Natural killer cell (primary cell): ENCODE measurements at regions not wholly inside any gene's neighbourhood (a gene's known extent, or its start where the extent isn't known, plus 50 kb on each side); places are given as distances from the start of the nearest gene placed in this dataset.

Source experiments
- ATAC-seq, 3 donors: fragments of 150-1000 bp in 2 of 3; fragments of 200-7000 bp in 1 of 3; cut with Tn5 transposase; 1 replicate in 1 of 3; 2 replicates in 2 of 3; pipeline ENCODE4 v1.10.0; 2021; ENCODE audit warnings: mild to moderate bottlenecking in 2 of 3, moderate library complexity in 2 of 3
- DNase-seq, 2 donors: peaks; one replicate each; pipeline versions ENCODE4 v3.0.0 to v3.0.0-alpha.2; 2013 to 2021; ENCODE audit warnings: mixed read lengths in 1 of 2
- H3K27ac ChIP-seq: one replicate; pipeline ENCODE4 v1.5.1; 2013; ENCODE audit warnings: mild to moderate bottlenecking, low read length
- H3K27me3 ChIP-seq: one replicate; pipeline ENCODE4 v1.6.1; 2013; ENCODE audit warnings: low read length; ENCODE audit not compliant: control insufficient read depth, insufficient read depth
- H3K36me3 ChIP-seq: one replicate; pipeline ENCODE4 v1.6.1; 2013; ENCODE audit warnings: low read length; ENCODE audit not compliant: control insufficient read depth, insufficient read depth
- H3K4me1 ChIP-seq: one replicate; pipeline ENCODE4 v1.6.1; 2013; ENCODE audit warnings: low read length; ENCODE audit not compliant: control insufficient read depth, insufficient read depth
- H3K4me3 ChIP-seq: one replicate; pipeline ENCODE4 v1.5.1; 2013; ENCODE audit warnings: low read length
- H3K9me3 ChIP-seq: one replicate; pipeline ENCODE4 v1.6.1; 2013; ENCODE audit warnings: low read length; ENCODE audit not compliant: control insufficient read depth, insufficient read depth
- H3K27ac Mint-ChIP-seq, 2 donors: one replicate each; pipeline ENCODE4 v1.8.0; 2022; ENCODE audit warnings: mild to moderate bottlenecking in 2 of 2, mixed read lengths in 2 of 2, moderate library complexity in 1 of 2
- H3K27me3 Mint-ChIP-seq, 2 donors: one replicate each; pipeline ENCODE4 v1.8.0; 2022; ENCODE audit warnings: low read depth in 2 of 2, mixed read lengths in 2 of 2
- H3K36me3 Mint-ChIP-seq: one replicate; pipeline ENCODE4 v1.8.0; 2022; ENCODE audit warnings: mixed read lengths
- H3K4me1 Mint-ChIP-seq, 2 donors: one replicate each; pipeline ENCODE4 v1.8.0; 2022; ENCODE audit warnings: mixed read lengths in 2 of 2
- H3K4me3 Mint-ChIP-seq: one replicate; pipeline ENCODE4 v1.8.0; 2022; ENCODE audit warnings: mild to moderate bottlenecking, moderate library complexity, mixed read lengths
- H3K9me3 Mint-ChIP-seq, 2 donors: one replicate each; pipeline ENCODE4 v1.8.0; 2022; ENCODE audit warnings: mixed read lengths in 2 of 2
- CTCF ChIP-seq: fragments of 200-600 bp; IDR thresholded peaks from one replicate; pipeline ENCODE4 v1.8.0; 2022; ENCODE audit warnings: antibody characterized with exemption
- WGBS: methylation state at CpG from one replicate; pipeline ENCODE4 v1.1.7; 2013; ENCODE audit warnings: missing lambda C conversion rate; ENCODE audit not compliant: insufficient coverage; 5-methylcytosine and 5-hydroxymethylcytosine counted together
- intact Hi-C: fragments of 100-400 bp; cut with micrococcal nuclease; formaldehyde crosslinking; loops from one replicate; pipeline ENCODE4 v1.14.2; 2022

- Histone ChIP-seq H3K27me3 (no peaks in the 10 kb centered on the region), H3K4me1 (no peaks in the 10 kb centered on the region), H3K27ac (no peak overlapping the region), H3K9me3 (peaks cover 18% of the 10 kb centered on the region), H3K36me3 (no peaks in the 10 kb centered on the region), H3K4me3 (no peak overlapping the region)
- DNase-seq (no peak), ATAC-seq (no peak)
- Mint-ChIP-seq H3K4me3 (no peak overlapping the region), H3K4me1 (no peaks in the 10 kb centered on the region), H3K27ac (no peak overlapping the region), H3K27me3 (no peaks in the 10 kb centered on the region), H3K36me3 (no peaks in the 10 kb centered on the region), H3K9me3 (peaks cover 8 to 16% of the 10 kb centered on the region in 2 donors)
- WGBS, result 66% methylated on average over 5 of the region's 5 CpGs
- no peak for TF ChIP-seq CTCF
- intact Hi-C loops, result no loop called here
Measured at GRCh38 chr7:51732116-51732515, 415.5 kb upstream of the COBL start.

- 35% methylated on average over 4 of the region's 4 CpGs for WGBS
- H3K9me3 Mint-ChIP-seq, result peaks cover 8 to 16% of the 10 kb centered on the region in 2 donors
- H3K27ac Mint-ChIP-seq, result no peak overlapping the region
- no peaks in the 10 kb centered on the region for H3K36me3 Mint-ChIP-seq
- no peaks in the 10 kb centered on the region for H3K36me3 ChIP-seq
- no peaks in the 10 kb centered on the region for H3K27me3 ChIP-seq
- ATAC-seq, result no peak
- H3K27me3 Mint-ChIP-seq, result no peaks in the 10 kb centered on the region
- intact Hi-C loops, result no loop called here
- DNase-seq, result no peak
- H3K4me3 Mint-ChIP-seq, result no peak overlapping the region
- H3K4me3 ChIP-seq, result no peak overlapping the region
- no peak overlapping the region for H3K27ac ChIP-seq
- no peak for TF ChIP-seq CTCF
- no peaks in the 10 kb centered on the region for H3K4me1 Mint-ChIP-seq
- peaks cover 23% of the 10 kb centered on the region for H3K9me3 ChIP-seq
- no peaks in the 10 kb centered on the region for H3K4me1 ChIP-seq
Measured at GRCh38 chr7:51731075-51731474, 414.5 kb upstream of the COBL start.

- Histone ChIP-seq H3K9me3 (peaks cover 20% of the 10 kb centered on the region), H3K4me1 (no peaks in the 10 kb centered on the region), H3K27me3 (no peaks in the 10 kb centered on the region), H3K36me3 (no peaks in the 10 kb centered on the region), H3K4me3 (no peak overlapping the region), H3K27ac (no peak overlapping the region)
- H3K4me1 Mint-ChIP-seq, result no peaks in the 10 kb centered on the region
- no peak overlapping the region for H3K27ac Mint-ChIP-seq
- peaks cover 5% of the 10 kb centered on the region for H3K36me3 Mint-ChIP-seq
- DNase-seq (no peak), ATAC-seq (no peak)
- intact Hi-C loops, result no loop called here
- H3K27me3 Mint-ChIP-seq, result no peaks in the 10 kb centered on the region
- TF ChIP-seq CTCF, result no peak
- 78% methylated on average over 2 of the region's 2 CpGs for WGBS
- no peak overlapping the region for H3K4me3 Mint-ChIP-seq
- peaks cover 10 to 23% of the 10 kb centered on the region in 2 donors for H3K9me3 Mint-ChIP-seq
Measured at GRCh38 chr7:51727441-51727840, 410.8 kb upstream of the COBL start.

GRCh38 chr7:51706851-51707250 is 390.2 kb upstream of the COBL start:
- Histone ChIP-seq H3K4me1 (no peaks in the 10 kb centered on the region), H3K4me3 (no peak overlapping the region), H3K27ac (no peak overlapping the region), H3K36me3 (no peaks in the 10 kb centered on the region), H3K27me3 (no peaks in the 10 kb centered on the region), H3K9me3 (no peaks in the 10 kb centered on the region)
- WGBS, result 83% methylated on average over 1 of the region's 1 CpG
- Mint-ChIP-seq H3K9me3 (peaks cover 16 to 19% of the 10 kb centered on the region in 2 donors), H3K36me3 (no peaks in the 10 kb centered on the region), H3K4me1 (no peaks in the 10 kb centered on the region), H3K27me3 (no peaks in the 10 kb centered on the region), H3K4me3 (no peak overlapping the region), H3K27ac (no peak overlapping the region)
- DNase-seq, result no peak
- no peak for ATAC-seq
- intact Hi-C loops, result no loop called here
- TF ChIP-seq CTCF, result no peak
